Parathyroid adenoma (tissue), 2 donors: ENCODE measurements at regions not wholly inside any gene's neighbourhood (a gene's known extent, or its start where the extent isn't known, plus 50 kb on each side); places are given as distances from the start of the nearest gene placed in this dataset.
"Not testable (repeated sequence)": the region's sequence is repeated elsewhere in the genome, so short reads cannot be mapped to it uniquely, and the experiment has no call there.

Source experiments
- H2AFZ ChIP-seq: fragments of 300-600 bp; sonication (generic); one replicate; pipeline ENCODE4 v1.7.0; 2017; ENCODE audit warnings: antibody characterized with exemption, mild to moderate bottlenecking
- H3K27ac ChIP-seq: fragments of 300-600 bp; sonication (generic); one replicate; pipeline ENCODE4 v1.7.0; 2017
- H3K27me3 ChIP-seq: fragments of 300-600 bp; sonication (generic); one replicate; pipeline ENCODE4 v1.7.0; 2017; ENCODE audit warnings: low read length; ENCODE audit not compliant: control insufficient read depth, insufficient read depth
- H3K36me3 ChIP-seq: fragments of 300-600 bp; sonication (generic); one replicate; pipeline ENCODE4 v1.7.0; 2017; ENCODE audit warnings: low read length; ENCODE audit not compliant: control insufficient read depth, insufficient read depth
- H3K4me1 ChIP-seq: fragments of 300-600 bp; sonication (generic); one replicate; pipeline ENCODE4 v1.7.0; 2017; ENCODE audit warnings: control low read depth
- H3K4me2 ChIP-seq: fragments of 300-600 bp; sonication (generic); one replicate; pipeline ENCODE4 v1.7.0; 2017; ENCODE audit warnings: low read length
- H3K4me3 ChIP-seq: fragments of 300-600 bp; sonication (generic); one replicate; pipeline ENCODE4 v1.7.0; 2017; ENCODE audit warnings: low read depth, low read length
- H3K79me2 ChIP-seq: fragments of 300-600 bp; sonication (generic); one replicate; pipeline ENCODE4 v1.7.0; 2017; ENCODE audit warnings: control low read depth
- H3K9ac ChIP-seq: fragments of 300-600 bp; sonication (generic); one replicate; pipeline ENCODE4 v1.7.0; 2017; ENCODE audit warnings: mild to moderate bottlenecking
- H3K9me3 ChIP-seq: fragments of 300-600 bp; sonication (generic); one replicate; pipeline ENCODE4 v1.7.0; 2017; ENCODE audit warnings: low read length; ENCODE audit not compliant: control insufficient read depth
- TF ChIP-seq, protein P1 (sequence below): fragments of 300-600 bp; sonication (generic); IDR thresholded peaks from one replicate; pipeline ENCODE4 v1.7.0; 2017; ENCODE audit warnings: antibody characterized with exemption, mild to moderate bottlenecking
- donor health status: primary hyperparathyroidism.

DNA sequence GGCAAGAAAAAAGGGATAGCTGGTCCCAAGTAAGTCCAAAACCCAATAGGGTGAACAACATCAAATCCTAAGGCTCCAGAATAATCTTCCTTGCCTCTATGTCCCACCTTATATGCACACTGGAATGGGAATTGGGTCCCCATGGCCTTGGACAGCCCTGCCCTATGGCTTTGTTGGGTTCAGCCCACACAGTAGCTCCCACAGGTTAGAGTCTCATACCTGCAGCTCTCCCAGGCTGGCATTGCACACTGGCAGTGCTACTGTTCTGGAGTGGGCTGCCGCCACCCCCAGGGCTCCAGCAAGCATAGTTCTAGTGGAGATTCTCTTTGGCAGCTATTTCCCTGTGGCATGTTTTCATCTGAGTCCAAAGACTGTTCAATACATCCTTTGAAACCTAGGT, 352.4 kb upstream of the CLEC14A start:
- TF ChIP-seq, protein P1, sequence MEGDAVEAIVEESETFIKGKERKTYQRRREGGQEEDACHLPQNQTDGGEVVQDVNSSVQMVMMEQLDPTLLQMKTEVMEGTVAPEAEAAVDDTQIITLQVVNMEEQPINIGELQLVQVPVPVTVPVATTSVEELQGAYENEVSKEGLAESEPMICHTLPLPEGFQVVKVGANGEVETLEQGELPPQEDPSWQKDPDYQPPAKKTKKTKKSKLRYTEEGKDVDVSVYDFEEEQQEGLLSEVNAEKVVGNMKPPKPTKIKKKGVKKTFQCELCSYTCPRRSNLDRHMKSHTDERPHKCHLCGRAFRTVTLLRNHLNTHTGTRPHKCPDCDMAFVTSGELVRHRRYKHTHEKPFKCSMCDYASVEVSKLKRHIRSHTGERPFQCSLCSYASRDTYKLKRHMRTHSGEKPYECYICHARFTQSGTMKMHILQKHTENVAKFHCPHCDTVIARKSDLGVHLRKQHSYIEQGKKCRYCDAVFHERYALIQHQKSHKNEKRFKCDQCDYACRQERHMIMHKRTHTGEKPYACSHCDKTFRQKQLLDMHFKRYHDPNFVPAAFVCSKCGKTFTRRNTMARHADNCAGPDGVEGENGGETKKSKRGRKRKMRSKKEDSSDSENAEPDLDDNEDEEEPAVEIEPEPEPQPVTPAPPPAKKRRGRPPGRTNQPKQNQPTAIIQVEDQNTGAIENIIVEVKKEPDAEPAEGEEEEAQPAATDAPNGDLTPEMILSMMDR = no peak
- Histone ChIP-seq H2AFZ (no peak overlapping the region), H3K79me2 (no peaks in the 10 kb centered on the region), H3K4me2 (no peak overlapping the region), H3K36me3 (no peaks in the 10 kb centered on the region), H3K4me3 (no peak overlapping the region), H3K27ac (no peak overlapping the region), H3K27me3 (no peaks in the 10 kb centered on the region), H3K9ac (no peak overlapping the region), H3K4me1 (no peaks in the 10 kb centered on the region), H3K9me3 (no peaks in the 10 kb centered on the region)

DNA sequence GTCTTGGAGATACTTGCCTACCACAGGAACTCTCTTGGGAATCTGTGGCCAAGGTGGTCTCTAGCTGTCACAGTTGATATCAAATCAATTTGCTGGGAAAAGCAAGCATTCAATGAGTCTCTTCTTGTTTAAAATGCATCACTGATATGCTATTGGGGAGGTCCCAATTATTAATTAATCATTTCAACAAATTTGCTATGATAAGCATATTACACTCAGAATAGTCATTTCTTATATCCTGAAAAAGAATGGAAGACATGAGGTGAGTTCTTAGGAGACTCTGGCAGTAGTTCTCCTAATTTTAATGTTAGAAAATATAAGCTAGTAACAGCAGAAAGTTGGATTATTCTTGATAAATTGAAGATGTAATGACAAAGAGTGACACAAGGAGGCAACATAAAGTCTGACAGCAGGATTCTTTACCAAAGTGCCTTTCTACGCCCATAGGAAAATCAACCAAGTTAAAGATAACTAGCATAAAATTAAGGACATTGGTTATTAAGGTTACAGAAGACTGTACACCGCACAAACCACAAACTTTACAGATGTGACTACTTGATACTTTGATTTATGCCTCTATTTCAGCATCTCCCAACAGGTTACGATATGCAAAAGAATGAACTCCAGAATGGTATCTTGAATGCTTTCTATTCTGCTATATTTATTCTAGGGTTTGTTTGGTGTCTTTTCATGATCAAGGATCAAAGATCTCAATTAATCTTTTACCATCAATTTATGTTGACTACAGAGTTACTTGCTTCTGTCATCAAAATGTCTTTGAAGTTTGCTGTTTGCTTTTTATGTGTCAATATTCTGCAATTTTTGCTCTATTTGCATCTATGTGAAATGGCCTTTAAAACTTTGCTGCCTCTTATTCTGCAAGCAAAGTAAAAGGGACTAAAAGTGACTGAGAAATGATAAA, 349.6 kb upstream of the CLEC14A start:
- no peaks in the 10 kb centered on the region for H3K27me3 ChIP-seq
- no peak overlapping the region for H3K9ac ChIP-seq
- TF ChIP-seq, protein P1 = no peak
- no peak overlapping the region for H3K4me2 ChIP-seq
- H3K9me3 ChIP-seq = no peaks in the 10 kb centered on the region
- no peak overlapping the region for H3K27ac ChIP-seq
- H3K4me3 ChIP-seq = no peak overlapping the region
- no peak overlapping the region for H2AFZ ChIP-seq
- H3K4me1 ChIP-seq = no peaks in the 10 kb centered on the region
- no peaks in the 10 kb centered on the region for H3K79me2 ChIP-seq
- no peaks in the 10 kb centered on the region for H3K36me3 ChIP-seq

DNA sequence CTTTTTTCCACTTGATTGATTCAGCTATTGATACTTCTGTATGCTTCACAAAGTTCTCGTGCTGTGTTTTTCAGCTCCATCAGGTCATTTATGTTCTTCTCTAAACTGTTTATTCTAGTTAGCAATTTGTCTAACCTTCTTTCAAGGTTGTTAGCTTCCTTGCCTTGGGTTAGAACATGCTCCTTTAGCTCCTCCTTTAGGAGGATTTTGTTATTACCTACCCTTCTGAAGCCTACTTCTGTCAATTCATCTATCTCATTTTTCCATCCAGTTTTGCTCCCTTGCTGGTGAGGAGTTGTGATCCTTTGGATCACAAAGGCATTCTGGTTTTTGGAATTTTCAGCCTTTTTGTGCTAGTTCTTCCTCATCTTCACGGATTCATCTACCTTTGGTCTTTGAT, 344.7 kb upstream of the CLEC14A start:
- H3K4me3 ChIP-seq = not testable (repeated sequence)

DNA sequence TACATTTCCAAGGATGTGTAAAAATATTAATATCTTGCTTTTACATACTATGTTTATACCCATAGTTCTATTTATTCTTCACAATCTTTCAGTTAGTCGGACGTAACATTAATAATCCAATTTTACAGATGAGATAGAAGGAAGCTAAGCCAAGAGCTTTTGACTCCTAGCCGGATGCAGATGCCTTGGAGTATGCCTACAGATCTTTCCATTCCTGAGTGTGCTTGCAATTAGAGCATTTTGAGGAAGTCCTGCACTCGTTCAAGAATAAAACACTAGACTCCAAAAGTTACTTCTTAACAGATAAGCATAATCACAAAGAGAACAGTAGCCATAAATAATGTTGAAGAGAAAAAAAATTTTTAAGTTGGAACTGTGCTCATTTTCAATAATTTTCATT, 337.6 kb upstream of the CLEC14A start:
- no peaks in the 10 kb centered on the region for H3K36me3 ChIP-seq
- no peaks in the 10 kb centered on the region for H3K4me1 ChIP-seq
- H3K27me3 ChIP-seq = no peaks in the 10 kb centered on the region
- H3K79me2 ChIP-seq = no peaks in the 10 kb centered on the region
- TF ChIP-seq, protein P1 = no peak
- H3K9me3 ChIP-seq = no peaks in the 10 kb centered on the region
- H3K9ac ChIP-seq = no peak overlapping the region
- no peak overlapping the region for H3K4me2 ChIP-seq
- no peak overlapping the region for H3K27ac ChIP-seq
- no peak overlapping the region for H2AFZ ChIP-seq
- no peak overlapping the region for H3K4me3 ChIP-seq

More for the DNA sequence above, 344.7 kb upstream of the CLEC14A start:
- not testable (repeated sequence) for H3K79me2 ChIP-seq, H3K27ac ChIP-seq, H3K4me2 ChIP-seq, H3K36me3 ChIP-seq, H3K9me3 ChIP-seq, H3K27me3 ChIP-seq, H2AFZ ChIP-seq, H3K9ac ChIP-seq, H3K4me1 ChIP-seq

DNA sequence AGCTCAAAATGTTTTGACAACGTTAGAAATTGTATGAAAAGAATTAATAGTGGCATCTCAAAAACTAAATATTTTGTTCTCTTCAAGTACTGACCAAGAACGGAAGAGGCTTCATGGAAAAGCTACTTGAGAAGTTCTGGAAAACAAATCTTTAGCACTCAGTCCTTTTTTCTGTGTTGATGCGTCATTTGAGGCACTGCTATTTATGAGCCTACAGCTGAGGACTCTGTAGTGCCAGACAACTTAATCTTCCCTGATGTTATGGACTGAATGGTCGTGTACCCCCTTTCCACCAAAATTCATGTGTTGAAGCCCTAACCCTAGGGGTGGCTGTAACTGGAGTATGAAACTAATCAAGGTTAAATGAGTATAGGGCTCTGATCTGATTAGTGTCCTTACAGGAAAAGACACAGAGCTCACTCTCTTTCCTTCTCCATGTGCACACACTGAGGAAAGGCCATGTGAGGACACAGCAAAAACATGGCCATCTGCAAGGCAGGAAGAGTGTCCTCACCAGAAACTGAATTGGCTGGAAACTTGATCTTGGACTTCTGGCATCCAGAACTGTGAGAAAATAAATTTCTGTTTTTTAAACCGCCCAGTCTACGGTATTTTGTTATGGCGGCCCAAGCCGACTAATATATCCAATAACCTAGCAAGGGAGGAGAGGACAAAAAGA, 337.0 kb upstream of the CLEC14A start:
- H3K9ac ChIP-seq = no peak overlapping the region
- no peak overlapping the region for H3K27ac ChIP-seq
- H3K79me2 ChIP-seq = no peaks in the 10 kb centered on the region
- no peak overlapping the region for H2AFZ ChIP-seq
- no peaks in the 10 kb centered on the region for H3K9me3 ChIP-seq
- H3K36me3 ChIP-seq = no peaks in the 10 kb centered on the region
- H3K4me1 ChIP-seq = no peaks in the 10 kb centered on the region
- H3K4me3 ChIP-seq = no peak overlapping the region
- H3K4me2 ChIP-seq = no peak overlapping the region
- H3K27me3 ChIP-seq = no peaks in the 10 kb centered on the region
- TF ChIP-seq, protein P1 = no peak
